ENCODE measurements at regions not wholly inside any gene's neighbourhood (a gene's known extent, or its start where the extent isn't known, plus 50 kb on each side); places are given as distances from the start of the nearest gene placed in this dataset.
"Not testable (repeated sequence)": the region's sequence is repeated elsewhere in the genome, so short reads cannot be mapped to it uniquely, and the experiment has no call there.

DNA sequence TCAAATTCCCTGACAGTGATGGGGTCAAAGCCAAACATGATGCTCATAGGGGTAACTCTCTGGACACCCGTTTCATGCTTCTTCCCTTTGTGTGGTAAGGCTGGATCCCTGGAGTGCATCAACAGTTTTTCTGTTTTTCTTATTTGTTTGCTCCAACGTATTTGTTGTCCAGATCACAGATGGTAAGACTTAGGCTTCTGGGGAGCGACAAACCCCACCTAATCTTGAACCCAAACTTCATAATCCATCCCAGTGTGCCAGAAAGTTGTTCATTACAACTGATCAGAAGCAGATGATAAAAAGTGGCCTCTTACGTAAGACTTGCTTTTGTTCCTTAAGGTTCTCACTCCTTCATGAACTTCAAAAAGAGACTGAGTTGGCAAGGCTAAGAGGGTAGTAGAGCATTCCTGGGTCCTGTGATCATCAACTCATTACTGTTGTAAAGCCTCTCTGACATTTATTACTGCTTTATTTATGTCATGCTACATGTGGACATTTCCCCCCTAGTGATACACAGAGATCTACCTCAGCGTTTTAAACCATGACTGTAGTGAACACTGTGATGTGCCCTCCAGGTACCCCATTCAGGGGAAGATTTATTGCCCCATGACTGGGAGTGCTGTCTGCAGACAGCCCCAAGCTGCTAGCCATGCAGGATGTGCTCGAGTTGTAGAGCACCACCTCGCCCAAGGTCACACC, 125.6 kb downstream of the CCDC71L start:
- no peak for DNase-seq
- no peaks in the 10 kb centered on the region for H3K27me3 ChIP-seq (ENCODE audit: control insufficient read depth, insufficient read depth, low read length)
- H3K36me3 ChIP-seq (replicated peaks; ENCODE audit: control insufficient read depth, insufficient read depth, low read length): no peaks in the 10 kb centered on the region
- H3K4me3 ChIP-seq (ENCODE audit: insufficient read depth, low read depth, low read length): no peak overlapping the region

DNA sequence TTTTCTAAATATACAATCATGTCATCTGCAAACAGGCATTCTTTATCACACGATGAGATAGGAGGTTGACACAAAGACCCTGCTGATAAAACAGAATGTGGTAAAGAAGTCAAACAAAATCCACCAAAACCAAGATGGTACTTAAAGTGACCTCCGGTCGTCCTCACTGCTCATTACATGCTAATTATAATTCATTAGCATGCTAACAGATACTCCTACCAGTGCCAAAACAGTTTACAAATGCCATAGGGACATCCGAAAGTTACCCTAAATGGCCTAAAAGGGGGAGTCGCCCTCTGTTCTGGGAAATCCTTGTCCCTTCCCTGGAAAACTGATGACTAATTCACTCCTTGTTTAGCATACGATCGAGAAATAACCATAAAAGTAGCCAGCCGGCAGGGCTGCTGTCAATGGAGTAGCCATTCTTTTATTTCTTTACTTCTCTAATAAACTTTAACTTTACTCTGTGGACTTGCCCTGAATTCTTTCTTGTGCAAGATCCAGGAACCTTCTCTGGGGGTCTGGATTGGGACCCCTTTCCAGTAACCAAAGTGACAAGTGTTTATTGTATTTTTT, 126.6 kb downstream of the CCDC71L start:
- Histone ChIP-seq H3K27me3 (ENCODE audit: control insufficient read depth, insufficient read depth, low read length) (no peaks in the 10 kb centered on the region), H3K4me3 (ENCODE audit: insufficient read depth, low read depth, low read length) (no peak overlapping the region), H3K36me3 (replicated peaks; ENCODE audit: control insufficient read depth, insufficient read depth, low read length) (no peaks in the 10 kb centered on the region)
- no peak for DNase-seq

DNA sequence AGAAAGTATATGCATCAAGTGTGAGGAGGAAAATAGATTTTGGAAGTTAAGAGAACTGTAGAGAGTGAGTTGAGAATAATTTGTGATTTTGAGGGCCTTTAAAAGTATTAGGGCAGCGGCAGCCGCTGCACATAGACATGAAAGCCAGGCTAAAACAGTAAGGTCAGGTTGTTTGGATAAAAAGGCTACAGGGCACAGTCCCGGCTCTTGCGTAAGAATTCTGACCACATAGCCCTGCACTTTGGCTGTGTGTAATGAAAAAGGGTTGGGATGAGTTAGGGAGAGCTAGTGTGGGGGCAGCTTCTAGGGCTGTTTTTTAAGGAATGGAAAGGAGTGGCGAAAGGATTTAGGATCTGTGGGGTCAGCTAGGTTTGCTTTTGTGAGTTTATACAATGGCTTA, 130.8 kb downstream of the CCDC71L start:
- H3K4me3 ChIP-seq (ENCODE audit: insufficient read depth, low read depth, low read length): not testable (repeated sequence)

DNA sequence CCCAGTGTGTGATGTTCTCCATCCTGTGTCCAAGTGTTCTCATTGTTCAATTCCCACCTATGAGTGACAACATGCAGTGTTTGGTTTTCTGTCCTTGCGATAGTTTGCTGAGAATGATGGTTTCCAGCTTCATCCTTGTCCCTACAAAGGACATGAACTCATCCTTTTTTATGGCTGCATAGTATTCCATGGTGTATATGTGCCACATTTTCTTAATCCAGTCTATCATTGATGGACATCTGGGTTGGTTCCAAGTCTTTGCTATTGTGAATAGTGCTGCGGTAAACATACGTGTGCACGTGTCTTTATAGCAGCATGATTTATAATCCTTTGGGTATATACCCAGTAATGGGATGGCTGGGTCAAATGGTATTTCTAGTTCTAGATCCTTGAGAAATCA, 134.3 kb downstream of the CCDC71L start:
- not testable (repeated sequence) for DNase-seq; H3K4me3 ChIP-seq (ENCODE audit: insufficient read depth, low read depth, low read length); H3K27me3 ChIP-seq (ENCODE audit: control insufficient read depth, insufficient read depth, low read length); H3K36me3 ChIP-seq (replicated peaks; ENCODE audit: control insufficient read depth, insufficient read depth, low read length)

More for the DNA sequence above, 130.8 kb downstream of the CCDC71L start:
- not testable (repeated sequence) for H3K27me3 ChIP-seq (ENCODE audit: control insufficient read depth, insufficient read depth, low read length); H3K36me3 ChIP-seq (replicated peaks; ENCODE audit: control insufficient read depth, insufficient read depth, low read length); DNase-seq

DNA sequence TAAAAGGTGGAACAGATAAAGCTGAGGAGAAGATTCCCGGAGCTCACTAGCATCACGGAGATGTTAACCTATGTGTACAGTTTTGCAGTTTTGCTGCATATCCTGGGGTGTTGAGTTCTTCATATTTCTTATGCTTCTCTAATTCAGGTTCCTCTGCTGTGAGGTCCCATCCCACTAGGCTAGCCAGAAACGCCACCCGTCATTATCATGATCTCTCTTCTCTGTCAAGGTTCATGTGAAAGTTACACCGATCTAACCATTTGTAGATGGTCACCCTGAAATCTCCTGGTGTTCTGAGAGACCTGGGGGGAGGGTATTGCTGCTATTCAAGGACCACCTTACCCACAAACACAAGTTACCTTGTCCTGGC, 136.3 kb downstream of the CCDC71L start:
- Histone ChIP-seq H3K27me3 (ENCODE audit: control insufficient read depth, insufficient read depth, low read length) (no peaks in the 10 kb centered on the region), H3K4me3 (ENCODE audit: insufficient read depth, low read depth, low read length) (no peak overlapping the region), H3K36me3 (replicated peaks; ENCODE audit: control insufficient read depth, insufficient read depth, low read length) (no peaks in the 10 kb centered on the region)
- no peak for DNase-seq

DNA sequence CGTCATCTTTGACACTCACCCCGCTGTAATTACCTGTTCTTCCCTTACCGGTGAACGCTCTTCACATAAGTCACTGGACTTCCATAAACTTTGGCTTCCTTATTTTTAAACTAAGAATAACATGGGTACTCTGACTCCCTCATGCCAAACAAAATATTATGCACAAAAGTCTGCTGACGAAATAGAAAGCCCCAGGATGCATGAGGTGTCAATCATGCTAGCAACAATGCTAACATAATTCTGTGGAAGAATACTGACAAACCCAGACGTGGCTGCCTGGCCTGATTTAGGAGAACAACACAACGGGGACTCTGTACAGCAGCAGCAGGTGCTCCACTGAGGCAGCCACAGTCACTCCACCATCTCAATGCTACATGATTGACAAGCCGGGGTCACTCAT, 137.5 kb downstream of the CCDC71L start:
- no peaks in the 10 kb centered on the region for H3K36me3 ChIP-seq (replicated peaks; ENCODE audit: control insufficient read depth, insufficient read depth, low read length)
- no peaks in the 10 kb centered on the region for H3K27me3 ChIP-seq (ENCODE audit: control insufficient read depth, insufficient read depth, low read length)
- no peak overlapping the region for H3K4me3 ChIP-seq (ENCODE audit: insufficient read depth, low read depth, low read length)
- DNase-seq: no peak

DNA sequence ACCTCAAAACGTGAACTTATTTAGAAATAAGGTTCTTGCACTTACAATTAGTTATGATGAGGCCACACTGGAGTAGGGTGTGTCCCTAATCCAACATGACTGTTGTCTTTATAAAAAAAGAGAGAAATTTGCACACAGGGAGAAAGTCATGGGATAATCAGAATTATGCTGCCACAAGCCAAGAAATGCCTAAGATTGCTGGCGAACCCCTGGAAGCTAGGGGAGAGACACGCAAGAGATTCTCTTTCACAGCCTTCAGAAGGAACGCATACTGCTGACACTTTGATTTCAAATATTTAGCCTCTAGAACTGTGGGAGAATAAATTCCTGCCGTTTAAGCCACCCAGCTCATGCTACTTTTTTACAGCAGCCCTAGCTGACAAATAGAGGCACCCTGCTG, 138.3 kb downstream of the CCDC71L start:
- DNase-seq: no peak
- H3K36me3 ChIP-seq (replicated peaks; ENCODE audit: control insufficient read depth, insufficient read depth, low read length): no peaks in the 10 kb centered on the region
- H3K27me3 ChIP-seq (ENCODE audit: control insufficient read depth, insufficient read depth, low read length): no peaks in the 10 kb centered on the region
- no peak overlapping the region for H3K4me3 ChIP-seq (ENCODE audit: insufficient read depth, low read depth, low read length)

DNA sequence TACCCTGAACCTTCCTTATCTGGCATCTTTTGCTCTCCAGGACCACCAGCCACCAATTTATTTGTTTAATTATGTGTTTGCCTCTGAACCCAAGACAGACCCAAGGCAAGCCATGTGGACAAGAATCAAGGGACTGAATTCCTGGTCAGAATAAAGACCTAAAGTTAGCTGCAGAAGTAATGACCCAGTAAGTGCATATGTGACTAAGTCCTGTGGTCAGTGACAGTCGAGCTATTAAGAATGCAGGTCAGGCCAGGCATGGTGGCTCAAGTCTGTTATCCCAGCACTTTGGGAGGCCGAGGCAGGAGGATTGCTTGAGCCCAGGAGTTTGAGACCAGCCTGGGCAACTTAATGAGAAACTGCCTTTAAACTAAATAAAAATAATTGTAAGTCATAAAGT, 139.4 kb downstream of the CCDC71L start:
- no peak for DNase-seq
- no peaks in the 10 kb centered on the region for H3K27me3 ChIP-seq (ENCODE audit: control insufficient read depth, insufficient read depth, low read length)
- H3K4me3 ChIP-seq (ENCODE audit: insufficient read depth, low read depth, low read length): no peak overlapping the region
- H3K36me3 ChIP-seq (replicated peaks; ENCODE audit: control insufficient read depth, insufficient read depth, low read length): no peaks in the 10 kb centered on the region

DNA sequence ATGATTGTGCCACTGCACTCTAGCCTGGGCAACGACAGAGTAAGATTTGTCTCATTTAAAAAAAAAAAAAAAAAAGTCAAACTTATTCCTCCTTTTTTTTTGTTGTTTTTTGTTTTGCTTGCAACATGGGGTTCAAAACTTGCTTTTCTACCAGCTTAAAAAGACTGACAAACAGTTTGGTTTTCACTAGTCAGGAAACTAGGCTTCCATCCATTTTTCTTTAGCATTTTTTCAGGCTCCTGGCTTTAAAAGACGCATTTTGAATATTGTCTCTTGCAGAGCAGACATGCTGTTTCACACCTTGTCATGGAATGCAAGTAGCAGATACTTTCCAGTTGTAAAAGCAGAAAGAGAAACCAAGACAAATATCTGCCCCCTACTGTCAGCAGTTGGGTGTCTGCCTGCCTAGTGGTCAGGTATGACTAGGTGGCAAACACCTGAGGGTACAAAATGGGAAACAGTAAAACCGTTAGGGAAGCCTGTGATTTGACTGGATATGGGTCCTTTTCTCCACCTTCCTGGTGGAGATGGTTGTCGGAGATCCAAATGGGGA, 139.9 kb downstream of the CCDC71L start:
- H3K4me3 ChIP-seq (ENCODE audit: insufficient read depth, low read depth, low read length): no peak overlapping the region
- peak; percentile 8 for DNase-seq
- no peaks in the 10 kb centered on the region for H3K36me3 ChIP-seq (replicated peaks; ENCODE audit: control insufficient read depth, insufficient read depth, low read length)

DNA sequence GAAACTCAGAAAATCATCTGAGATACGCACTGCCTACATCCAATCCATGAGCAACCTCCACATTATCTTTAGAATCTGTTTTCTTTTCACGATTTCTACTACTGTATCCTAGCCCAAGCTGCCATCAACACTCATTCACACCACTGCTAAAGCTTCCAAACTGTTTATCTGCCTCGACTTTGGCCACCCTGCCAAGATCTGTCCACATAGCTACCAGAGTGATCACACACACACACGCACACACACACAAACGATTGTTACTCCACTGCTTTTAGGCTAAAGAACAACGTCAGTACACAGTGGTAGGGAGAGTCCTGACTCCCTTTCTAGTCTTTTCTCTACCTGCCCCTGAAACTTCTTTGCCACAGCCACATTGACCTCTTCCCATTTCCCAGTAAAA, 142.0 kb downstream of the CCDC71L start:
- no peaks in the 10 kb centered on the region for H3K27me3 ChIP-seq (ENCODE audit: control insufficient read depth, insufficient read depth, low read length)
- no peaks in the 10 kb centered on the region for H3K36me3 ChIP-seq (replicated peaks; ENCODE audit: control insufficient read depth, insufficient read depth, low read length)

More for the DNA sequence above, 139.9 kb downstream of the CCDC71L start:
- no peaks in the 10 kb centered on the region for H3K27me3 ChIP-seq (ENCODE audit: control insufficient read depth, insufficient read depth, low read length)

DNA sequence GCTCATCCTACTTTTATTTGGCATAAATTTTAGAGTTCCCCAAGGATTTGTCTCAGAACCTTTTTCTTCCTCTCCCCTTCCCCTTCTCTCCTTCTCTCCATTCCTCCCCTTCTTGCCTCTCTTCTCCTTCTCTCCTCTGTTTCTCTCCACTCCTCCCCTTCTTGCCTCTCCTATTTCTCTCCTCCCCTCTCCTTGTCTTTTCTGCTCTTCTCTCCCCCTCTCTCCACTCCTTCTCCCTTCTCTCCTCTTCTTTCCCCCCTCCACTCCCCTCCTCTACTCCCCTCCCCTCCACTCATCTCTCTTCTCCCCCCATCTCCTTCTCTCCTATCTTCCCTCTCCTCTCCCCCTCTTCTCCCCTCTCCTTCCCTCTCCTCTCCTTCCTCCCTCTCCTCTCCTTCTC, 142.7 kb downstream of the CCDC71L start:
- H3K36me3 ChIP-seq (replicated peaks; ENCODE audit: control insufficient read depth, insufficient read depth, low read length): no peaks in the 10 kb centered on the region
- no peak overlapping the region for H3K4me3 ChIP-seq (ENCODE audit: insufficient read depth, low read depth, low read length)
- no peaks in the 10 kb centered on the region for H3K27me3 ChIP-seq (ENCODE audit: control insufficient read depth, insufficient read depth, low read length)
- no peak for DNase-seq

More for the DNA sequence above, 142.0 kb downstream of the CCDC71L start:
- H3K4me3 ChIP-seq (ENCODE audit: insufficient read depth, low read depth, low read length): no peak overlapping the region
- no peak for DNase-seq

DNA sequence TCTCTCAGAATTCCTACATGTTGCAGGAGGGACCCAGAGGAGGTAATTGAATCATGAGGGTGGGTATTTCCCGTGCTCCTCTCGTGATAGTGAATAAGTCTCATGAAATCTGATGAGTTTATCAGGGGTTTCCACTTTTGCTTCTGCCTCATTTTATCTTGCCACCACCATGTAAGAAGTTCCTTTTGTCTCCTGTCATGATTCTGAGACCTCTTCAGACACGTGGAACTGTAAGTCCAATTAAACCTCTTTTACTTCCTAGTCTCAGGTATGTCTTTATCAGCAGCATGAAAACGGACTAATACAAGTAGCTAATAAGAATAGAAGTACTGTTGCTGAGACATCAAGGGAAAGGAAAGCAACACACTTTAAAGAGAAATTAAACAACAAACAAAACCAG, 143.4 kb downstream of the CCDC71L start:
- no peak for DNase-seq
- Histone ChIP-seq H3K27me3 (ENCODE audit: control insufficient read depth, insufficient read depth, low read length) (no peaks in the 10 kb centered on the region), H3K36me3 (replicated peaks; ENCODE audit: control insufficient read depth, insufficient read depth, low read length) (no peaks in the 10 kb centered on the region), H3K4me3 (ENCODE audit: insufficient read depth, low read depth, low read length) (no peak overlapping the region)

DNA sequence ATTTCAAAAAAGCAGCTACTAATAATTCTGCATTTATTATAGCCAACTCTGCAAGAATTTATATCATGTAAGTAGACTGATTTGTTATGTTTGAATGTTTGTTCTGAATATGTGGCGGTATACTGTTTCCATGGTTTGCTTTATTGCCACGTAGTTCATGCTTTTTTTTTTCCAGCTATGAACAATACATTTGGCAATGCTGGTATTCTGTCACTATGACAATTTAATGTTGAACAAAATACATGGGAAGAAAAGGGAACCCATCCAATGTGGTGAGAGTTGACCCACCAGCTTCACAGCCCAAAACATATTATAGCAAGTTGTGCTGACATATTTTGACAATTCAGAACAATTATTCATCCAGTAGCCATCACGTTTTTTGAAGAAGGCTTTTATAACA, 145.6 kb downstream of the CCDC71L start:
- H3K36me3 ChIP-seq (replicated peaks; ENCODE audit: control insufficient read depth, insufficient read depth, low read length): no peaks in the 10 kb centered on the region

DNA sequence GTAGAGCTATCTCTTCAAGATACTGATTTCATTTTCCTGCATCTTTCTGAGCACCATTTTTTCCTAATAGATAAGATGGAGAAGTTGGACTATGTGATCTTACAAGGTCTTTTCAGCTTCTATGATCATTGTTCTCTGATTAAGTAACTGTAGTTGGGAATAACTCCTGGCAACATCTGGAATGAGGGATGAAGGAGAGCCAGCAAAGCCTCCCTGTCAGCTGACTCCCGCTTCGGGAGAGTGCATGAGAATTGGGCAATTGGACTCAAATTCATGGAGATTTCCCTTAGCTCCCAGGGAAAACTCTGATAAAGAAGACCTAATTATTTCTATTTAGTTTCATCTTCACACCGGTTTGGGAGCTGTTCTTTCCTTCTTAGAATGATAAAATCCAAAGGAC, 146.1 kb downstream of the CCDC71L start:
- Histone ChIP-seq H3K4me3 (ENCODE audit: insufficient read depth, low read depth, low read length) (no peak overlapping the region), H3K27me3 (ENCODE audit: control insufficient read depth, insufficient read depth, low read length) (no peaks in the 10 kb centered on the region), H3K36me3 (replicated peaks; ENCODE audit: control insufficient read depth, insufficient read depth, low read length) (no peaks in the 10 kb centered on the region)
- no peak for DNase-seq

More for the DNA sequence above, 145.6 kb downstream of the CCDC71L start:
- no peak for DNase-seq
- no peaks in the 10 kb centered on the region for H3K27me3 ChIP-seq (ENCODE audit: control insufficient read depth, insufficient read depth, low read length)
- H3K4me3 ChIP-seq (ENCODE audit: insufficient read depth, low read depth, low read length): no peak overlapping the region

DNA sequence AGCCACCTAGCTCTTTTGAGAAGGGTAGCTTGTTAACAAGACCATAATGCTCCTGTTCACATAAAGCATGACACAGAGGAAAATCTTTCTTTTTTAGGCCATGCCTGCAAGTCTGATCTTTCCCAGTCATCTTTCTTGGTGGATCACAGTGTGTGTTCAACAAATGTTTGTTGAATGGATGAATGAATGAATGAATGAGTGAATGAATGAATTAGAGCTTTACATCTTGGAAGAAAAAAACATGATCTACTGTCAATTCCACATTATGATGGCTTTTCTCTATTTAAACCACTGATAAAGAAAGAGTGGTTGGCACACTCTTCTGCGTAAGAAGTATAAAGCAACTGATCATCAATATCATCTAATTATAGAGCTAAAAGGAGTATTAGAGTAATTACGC, 148.7 kb downstream of the CCDC71L start:
- DNase-seq: no peak
- Histone ChIP-seq H3K27me3 (ENCODE audit: control insufficient read depth, insufficient read depth, low read length) (no peaks in the 10 kb centered on the region), H3K4me3 (ENCODE audit: insufficient read depth, low read depth, low read length) (no peak overlapping the region), H3K36me3 (replicated peaks; ENCODE audit: control insufficient read depth, insufficient read depth, low read length) (no peaks in the 10 kb centered on the region)
